HCT116 (cell line): ENCODE measurements at regions not wholly inside any gene's neighbourhood (a gene's known extent, or its start where the extent isn't known, plus 50 kb on each side); places are given as distances from the start of the nearest gene placed in this dataset.

ENCODE experiments used
- ATAC-seq: fragments of 200-7000 bp; cut with Tn5 transposase; 2 replicates; pipeline ENCODE4 v1.9.1; 2020; ENCODE audit warnings: mild to moderate bottlenecking, moderate library complexity
- BruUV-seq: library from RNA; stranded (reverse); fragments of 400-500 nt; replicated peaks from 2 replicates; lab custom pipeline; 2021; lab: Mats Ljungman, UMichigan
- CTCF ChIA-PET: fragments of 300-600 bp; sonication (Branson Sonifier 250); formaldehyde crosslinking; loops from one replicate; lab custom pipeline; 2021; ENCODE audit warnings: antibody characterized with exemption; lab: Charles Lee
- POLR2A ChIA-PET: fragments of 300-600, 350-600 bp; sonication (Branson Sonifier 250); formaldehyde crosslinking; loops from one replicate; lab custom pipeline; 2021; ENCODE audit warnings: antibody characterized with exemption; lab: Charles Lee
- RAD21 ChIA-PET, 2 experiments: fragments of 300-600 bp; sonication (Branson Sonifier 250); formaldehyde crosslinking; loops; one replicate each; lab custom pipeline; 2023; ENCODE audit warnings: low total read pairs in 2 of 2; ENCODE audit not compliant: uncharacterized antibody in 2 of 2, unreplicated experiment in 2 of 2, low non-redundant PET in 1 of 2; lab: Charles Lee
- DNase-seq: peaks from one replicate; pipeline ENCODE4 v3.0.0-alpha.2; 2010; ENCODE audit warnings: low read depth, low spot score
- H2AFZ ChIP-seq: fragments of 200-600 bp; shearing (Covaris generic), sonication (generic); 2 replicates; pipeline ENCODE4 v1.6.1; 2017; ENCODE audit warnings: low read depth, mixed run types, mixed read lengths, antibody characterized with exemption, low read length; ENCODE audit not compliant: poor library complexity, severe bottlenecking
- H3K27ac ChIP-seq: 2 replicates; pipeline ENCODE4 v1.5.1; 2012; ENCODE audit warnings: low read depth, low read length
- H3K27me3 ChIP-seq: fragments of 200-600 bp; sonication (generic); 2 replicates; pipeline ENCODE4 v1.6.1; 2016; ENCODE audit warnings: mixed run types, low read length, mixed read lengths; ENCODE audit not compliant: insufficient read depth
- H3K36me3 ChIP-seq, 2 experiments: fragments of 200-500 bp in 1 of 2; fragments of 200-600 bp in 1 of 2; sonication (Bioruptor generic) in 1 of 2; sonication (generic) in 1 of 2; 2 replicates each; pipeline versions ENCODE4 v1.5.1 to v1.6.1; 2014 to 2016; ENCODE audit warnings: low read length in 2 of 2, inconsistent platforms in 1 of 2, mixed read lengths in 1 of 2, mixed run types in 1 of 2; ENCODE audit not compliant: insufficient read depth in 2 of 2, control insufficient read depth in 1 of 2
- H3K4me1 ChIP-seq, 2 experiments: fragments of 200-600 bp in 1 of 2; sonication (generic) in 1 of 2; 2 replicates each; pipeline versions ENCODE4 v1.5.1 to v1.6.1; 2012 to 2017; ENCODE audit warnings: low read length in 2 of 2, inconsistent platforms in 1 of 2, mild to moderate bottlenecking in 1 of 2, mixed read lengths in 1 of 2, mixed run types in 1 of 2, moderate library complexity in 1 of 2; ENCODE audit not compliant: insufficient read depth in 2 of 2, control insufficient read depth in 1 of 2
- H3K4me2 ChIP-seq: fragments of 200-600 bp; sonication (generic); 2 replicates; pipeline ENCODE4 v1.6.1; 2017; ENCODE audit warnings: mixed run types, low read length, mixed read lengths
- H3K4me3 ChIP-seq, 2 experiments: fragments of 200-600 bp in 1 of 2; sonication (generic) in 1 of 2; replicated peaks in 1 of 2; 2 replicates each; pipeline ENCODE4 v1.5.1; 2011 to 2016; ENCODE audit warnings: low read length in 2 of 2, control low read depth in 1 of 2, low read depth in 1 of 2, mild to moderate bottlenecking in 1 of 2, mixed read lengths in 1 of 2, mixed run types in 1 of 2
- H3K79me2 ChIP-seq: fragments of 200-600 bp; sonication (generic); 2 replicates; pipeline ENCODE4 v1.6.1; 2017; ENCODE audit warnings: mild to moderate bottlenecking, mixed run types, low read length, moderate library complexity, mixed read lengths; ENCODE audit not compliant: insufficient read depth
- H3K9ac ChIP-seq: fragments of 200-600 bp; sonication (generic); 2 replicates; pipeline ENCODE4 v1.6.1; 2016; ENCODE audit warnings: low read length, mixed read lengths
- H3K9me2 ChIP-seq: fragments of 200-600 bp; sonication (generic), shearing (Covaris generic); 2 replicates; pipeline ENCODE4 v1.6.1; 2017; ENCODE audit warnings: mixed run types, mild to moderate bottlenecking, moderate library complexity; ENCODE audit not compliant: insufficient read depth
- H3K9me3 ChIP-seq, 2 experiments: fragments of 200-500 bp in 1 of 2; fragments of 200-600 bp in 1 of 2; sonication (Bioruptor generic) in 1 of 2; sonication (generic) in 1 of 2; 2 replicates each; pipeline ENCODE4 v1.6.1; 2014 to 2017; ENCODE audit warnings: low read length in 2 of 2, mixed read lengths in 2 of 2, inconsistent platforms in 1 of 2, low read depth in 1 of 2, mild to moderate bottlenecking in 1 of 2, mixed run types in 1 of 2, moderate library complexity in 1 of 2; ENCODE audit not compliant: control insufficient read depth in 1 of 2, insufficient read depth in 1 of 2
- H4K20me1 ChIP-seq: fragments of 200-600 bp; sonication (generic), shearing (Covaris generic); 2 replicates; pipeline ENCODE4 v1.6.1; 2017; ENCODE audit warnings: mixed run types, mild to moderate bottlenecking, moderate library complexity; ENCODE audit not compliant: insufficient read depth
- ATF3 ChIP-seq: IDR thresholded peaks from 2 replicates; pipeline ENCODE4 v1.6.1; 2012
- CTCF ChIP-seq, 3 experiments: fragments of 200-600 bp in 1 of 3; sonication (generic) in 1 of 3; IDR thresholded peaks in 2 of 3; conservative IDR thresholded peaks in 1 of 3; 2 replicates each; pipeline ENCODE4 v1.5.1; 2012 to 2017; ENCODE audit warnings: low read depth in 2 of 3, low read length in 2 of 3, antibody characterized with exemption in 1 of 3, borderline replicate concordance in 1 of 3, control low read depth in 1 of 3, mild to moderate bottlenecking in 1 of 3, mixed read lengths in 1 of 3, mixed run types in 1 of 3, moderate library complexity in 1 of 3; ENCODE audit not compliant: insufficient read depth in 1 of 3
- EGR1 ChIP-seq: IDR thresholded peaks from 2 replicates; pipeline ENCODE4 v1.6.1; 2012; ENCODE audit warnings: low read depth
- ELF1 ChIP-seq: IDR thresholded peaks from 2 replicates; pipeline ENCODE4 v1.6.1; 2012; ENCODE audit warnings: low read depth, borderline replicate concordance
- EZH2 ChIP-seq: fragments of 200-600 bp; sonication (generic); IDR thresholded peaks from 2 replicates; pipeline ENCODE4 v1.6.1; 2017; ENCODE audit warnings: antibody characterized with exemption, mixed run types
- EZH2phosphoT487 ChIP-seq: fragments of 200-600 bp; IDR thresholded peaks from 2 replicates; pipeline ENCODE4 v1.6.1; 2018; ENCODE audit warnings: antibody characterized with exemption, borderline replicate concordance
- FOSL1 ChIP-seq: IDR thresholded peaks from 2 replicates; pipeline ENCODE4 v1.6.1; 2012; ENCODE audit warnings: low read depth
- JUND ChIP-seq: IDR thresholded peaks from 2 replicates; pipeline ENCODE4 v1.6.1; 2012
- MAX ChIP-seq: IDR thresholded peaks from 2 replicates; pipeline ENCODE4 v1.6.1; 2012
- POLR2A ChIP-seq: IDR thresholded peaks from 2 replicates; pipeline ENCODE4 v1.7.0; 2011; ENCODE audit warnings: borderline replicate concordance; ENCODE audit not compliant: insufficient read depth, insufficient read length; ENCODE audit errors: extremely low read depth
- POLR2AphosphoS5 ChIP-seq: IDR thresholded peaks from 2 replicates; pipeline ENCODE4 v1.6.1; 2011; ENCODE audit warnings: mild to moderate bottlenecking, low read depth, low read length, moderate library complexity
- RAD21 ChIP-seq: IDR thresholded peaks from 2 replicates; pipeline ENCODE4 v1.6.1; 2012; ENCODE audit warnings: low read depth, mild to moderate bottlenecking
- SIN3A ChIP-seq: IDR thresholded peaks from 2 replicates; pipeline ENCODE4 v1.6.1; 2012; ENCODE audit warnings: low read depth
- SRF ChIP-seq: IDR thresholded peaks from 2 replicates; pipeline ENCODE4 v1.6.1; 2012; ENCODE audit warnings: low read depth
- YY1 ChIP-seq: IDR thresholded peaks from 2 replicates; pipeline ENCODE4 v1.6.1; 2011; ENCODE audit warnings: low read length, low read depth, moderate library complexity, mild to moderate bottlenecking; ENCODE audit not compliant: insufficient replicate concordance; ENCODE audit errors: extremely low read depth
- ZNF274 ChIP-seq: fragments of 200-500 bp; sonication (Bioruptor generic); IDR thresholded peaks from 2 replicates; pipeline ENCODE4 v1.6.1; 2014; ENCODE audit warnings: mild to moderate bottlenecking, low read depth, low read length, inconsistent platforms
- intact Hi-C: fragments of 100-400 bp; cut with micrococcal nuclease; formaldehyde crosslinking; loops from 2 replicates; pipeline ENCODE4 v1.10.0; 2022

- Histone ChIP-seq H3K9me2 (no peaks in the 10 kb centered on the region), H3K36me3 (no peaks in the 10 kb centered on the region), H3K4me1 (peaks cover 11 to 19% of the 10 kb centered on the region in 2 experiments), H3K27ac (no peak overlapping the region), H3K9ac (no peak overlapping the region), H3K79me2 (no peaks in the 10 kb centered on the region), H3K4me2 (peak overlapping the region; percentile 59), H3K27me3 (no peaks in the 10 kb centered on the region), H2AFZ (no peak overlapping the region), H3K9me3 (peaks cover 0 to 8% of the 10 kb centered on the region in 2 experiments; a peak in 1 of 4 replicates), H3K4me3 (no peak overlapping the region), H4K20me1 (no peaks in the 10 kb centered on the region)
- no peak for TF ChIP-seq SRF
- TF ChIP-seq RAD21: no peak
- no peak for TF ChIP-seq EZH2phosphoT487
- no peak for TF ChIP-seq CTCF (IDR thresholded peaks at IDR 0.05 in 2 of 3, conservative IDR thresholded peaks at IDR 0.05 in 1 of 3; ENCODE audit: borderline replicate concordance in 1 of 3, insufficient read depth in 1 of 3, low read depth in 2 of 3, low read length in 2 of 3)
- no peak for TF ChIP-seq JUND
- TF ChIP-seq ATF3: no peak
- no peak for TF ChIP-seq POLR2A
- TF ChIP-seq SIN3A: no peak
- no peak for TF ChIP-seq POLR2AphosphoS5
- TF ChIP-seq ELF1: no peak
- no peak for TF ChIP-seq FOSL1
- no peak for TF ChIP-seq ZNF274
- TF ChIP-seq EZH2: no peak
- no peak for TF ChIP-seq EGR1
- TF ChIP-seq MAX: no peak
- TF ChIP-seq YY1: no peak
- DNase-seq (no peak), ATAC-seq (peak; percentile 23; the same call in 1 of the 2 replicates)
- ChIA-PET POLR2A (no interaction called here), RAD21 (no interaction called here), CTCF (interaction anchor here (1.2 kb wide), 1 partner anchor 79 kb away, joined by 3 read pairs; no protein-coding TSS in a partner anchor)
- BruUV-seq: no TSS peak
- intact Hi-C loops: no loop called here
Measured at GRCh38 chr16:86952769-86953168, 364.4 kb downstream of the C16orf95 start.
